SK-N-SH (cell line): ENCODE measurements at regions not wholly inside any gene's neighbourhood (a gene's known extent, or its start where the extent isn't known, plus 50 kb on each side); places are given as distances from the start of the nearest gene placed in this dataset.

Experiments
- CTCF ChIA-PET: fragments of 300-600, 350-600 bp; formaldehyde crosslinking; extraction: SDS; loops from one replicate; lab custom pipeline; 2021; lab: Yijun Ruan, JAX
- POLR2A ChIA-PET: fragments of 350-600 bp; sonication (Branson Sonifier 250); formaldehyde crosslinking; extraction: SDS; loops from one replicate; lab custom pipeline; 2020; ENCODE audit warnings: antibody characterized with exemption, inconsistent platforms; lab: Yijun Ruan, JAX
- DNase-seq: peaks from one replicate; pipeline ENCODE4 v3.0.0; 2012
- H2AFZ ChIP-seq: fragments of 200-600 bp; sonication (generic); 2 replicates; pipeline ENCODE4 v1.8.1; 2016; ENCODE audit warnings: antibody characterized with exemption, mild to moderate bottlenecking, low read depth
- H3F3A ChIP-seq: fragments of 200-600 bp; sonication (generic); replicated peaks from 2 replicates; pipeline ENCODE3; 2016; ENCODE audit warnings: antibody characterized with exemption, mild to moderate bottlenecking; ENCODE audit not compliant: insufficient read depth
- H3K27ac ChIP-seq, 2 experiments: fragments of 200-500 bp in 1 of 2; fragments of 200-600 bp in 1 of 2; sonication (Bioruptor generic) in 1 of 2; sonication (generic), shearing (Covaris generic) in 1 of 2; 2 replicates each; pipeline versions ENCODE4 v1.5.1 to v1.6.1; 2014 to 2016; ENCODE audit warnings: low read depth in 2 of 2, inconsistent platforms in 1 of 2, low read length in 1 of 2, mild to moderate bottlenecking in 1 of 2, mixed read lengths in 1 of 2
- H3K27me3 ChIP-seq: fragments of 200-600 bp; sonication (generic), shearing (Covaris generic); 2 replicates; pipeline ENCODE4 v1.6.1; 2016; ENCODE audit warnings: mixed run types; ENCODE audit not compliant: insufficient read depth
- H3K36me3 ChIP-seq, 2 experiments: fragments of 200-500 bp in 1 of 2; fragments of 200-600 bp in 1 of 2; sonication (Bioruptor generic) in 1 of 2; sonication (generic) in 1 of 2; replicated peaks in 1 of 2; 2 replicates each; pipeline versions ENCODE3 to v1.5.1; 2014 to 2016; ENCODE audit warnings: low read length in 1 of 2, mild to moderate bottlenecking in 1 of 2; ENCODE audit not compliant: insufficient read depth in 2 of 2, control insufficient read depth in 1 of 2
- H3K4me1 ChIP-seq, 2 experiments: fragments of 200-500 bp in 1 of 2; fragments of 200-600 bp in 1 of 2; sonication (Bioruptor generic) in 1 of 2; sonication (generic), shearing (Covaris generic) in 1 of 2; 2 replicates each; pipeline versions ENCODE4 v1.5.1 to v1.6.1; 2014 to 2016; ENCODE audit warnings: low read depth in 1 of 2, low read length in 1 of 2, mixed run types in 1 of 2; ENCODE audit not compliant: insufficient read depth in 2 of 2, control insufficient read depth in 1 of 2
- H3K4me2 ChIP-seq: fragments of 200-600 bp; sonication (generic), shearing (Covaris generic); 2 replicates; pipeline ENCODE4 v1.6.1; 2017; ENCODE audit warnings: mixed run types
- H3K4me3 ChIP-seq, 2 experiments: fragments of 200-500 bp in 1 of 2; fragments of 200-600 bp in 1 of 2; sonication (Bioruptor generic) in 1 of 2; sonication (generic), shearing (Covaris generic) in 1 of 2; 2 replicates each; pipeline versions ENCODE4 v1.5.1 to v1.8.1; 2014 to 2016; ENCODE audit warnings: low read depth in 2 of 2, inconsistent platforms in 1 of 2, low read length in 1 of 2, mild to moderate bottlenecking in 1 of 2, mixed read lengths in 1 of 2, moderate library complexity in 1 of 2
- H3K79me2 ChIP-seq: fragments of 200-600 bp; sonication (generic); 2 replicates; pipeline ENCODE4 v1.8.1; 2017; ENCODE audit warnings: mild to moderate bottlenecking; ENCODE audit not compliant: insufficient read depth
- H3K9ac ChIP-seq: fragments of 200-600 bp; sonication (generic); 2 replicates; pipeline ENCODE4 v1.6.1; 2017; ENCODE audit warnings: mixed run types
- H3K9me2 ChIP-seq: fragments of 200-600 bp; sonication (generic); 2 replicates; pipeline ENCODE4 v1.6.1; 2017; ENCODE audit warnings: mixed run types
- H3K9me3 ChIP-seq: fragments of 200-600 bp; sonication (generic); 2 replicates; pipeline ENCODE4 v1.6.1; 2017; ENCODE audit warnings: mixed run types, mild to moderate bottlenecking, moderate library complexity
- H4K20me1 ChIP-seq: fragments of 200-600 bp; sonication (generic); 2 replicates; pipeline ENCODE4 v1.6.1; 2017; ENCODE audit warnings: mild to moderate bottlenecking, mixed run types; ENCODE audit not compliant: insufficient read depth
- CHD2 ChIP-seq: fragments of 150-350 bp; IDR thresholded peaks from 2 replicates; pipeline ENCODE4 v1.6.1; 2018; ENCODE audit warnings: low read length; ENCODE audit not compliant: partially characterized antibody
- EP300 ChIP-seq, 2 experiments: IDR thresholded peaks; 2 replicates each; pipeline versions ENCODE4 v1.4.0 to v1.6.1; 2012; ENCODE audit warnings: borderline replicate concordance in 1 of 2, low read depth in 1 of 2, low read length in 1 of 2
- FOXJ3 ChIP-seq: sonication (generic); formaldehyde crosslinking; IDR thresholded peaks from 2 replicates; pipeline ENCODE4 v1.5.1; 2020; ENCODE audit warnings: mild to moderate bottlenecking, missing genetic modification reagents
- GATA2 ChIP-seq: sonication (generic); formaldehyde crosslinking; IDR thresholded peaks from 2 replicates; pipeline ENCODE4 v1.5.0; 2020; ENCODE audit warnings: mild to moderate bottlenecking, missing genetic modification reagents
- NFIC ChIP-seq: IDR thresholded peaks from 2 replicates; pipeline ENCODE4 v1.4.0; 2012; ENCODE audit warnings: borderline replicate concordance
- PBX3 ChIP-seq: IDR thresholded peaks from 2 replicates; pipeline ENCODE4; 2012
- POLR2AphosphoS5 ChIP-seq: IDR thresholded peaks from 2 replicates; pipeline ENCODE4 v1.6.1; 2012; ENCODE audit warnings: low read depth, low read length
- RAD21 ChIP-seq: IDR thresholded peaks from 2 replicates; pipeline ENCODE4 v1.6.1; 2012; ENCODE audit warnings: mild to moderate bottlenecking, low read length
- RCOR1 ChIP-seq: fragments of 150-350 bp; IDR thresholded peaks from 2 replicates; pipeline ENCODE4 v1.6.1; 2017; ENCODE audit warnings: antibody characterized with exemption, low read length
- RFX5 ChIP-seq: IDR thresholded peaks from 2 replicates; pipeline ENCODE4 v1.6.1; 2012; ENCODE audit warnings: mild to moderate bottlenecking, improper control_type of control experiment, low read length
- RXRA ChIP-seq: IDR thresholded peaks from 2 replicates; pipeline ENCODE4 v1.4.0; 2012; ENCODE audit warnings: low read depth, mild to moderate bottlenecking, borderline replicate concordance
- SMC3 ChIP-seq: IDR thresholded peaks from 2 replicates; pipeline ENCODE4 v1.6.1; 2012; ENCODE audit warnings: low read depth, low read length, improper control_type of control experiment
- TCF12 ChIP-seq: IDR thresholded peaks from 2 replicates; pipeline ENCODE4 v1.4.0; 2012
- WGBS: methylation state at CpG from one replicate; pipeline ENCODE4 v1.1.6; 2017; ENCODE audit warnings: low lambda C conversion rate; 5-methylcytosine and 5-hydroxymethylcytosine counted together
- TF ChIP-seq, protein P1 (sequence below): IDR thresholded peaks from 2 replicates; pipeline ENCODE4 v1.4.0; 2012; ENCODE audit warnings: low read depth, borderline replicate concordance

- Histone ChIP-seq H3K27ac (no peak overlapping the region), H3K36me3 (no peaks in the 10 kb centered on the region), H3K9ac (no peak overlapping the region), H3K9me3 (no peaks in the 10 kb centered on the region), H3K79me2 (no peaks in the 10 kb centered on the region), H3K4me1 (peaks cover 0 to 18% of the 10 kb centered on the region in 2 experiments; a peak in 2 of 4 replicates), H3F3A (no peaks in the 10 kb centered on the region), H3K27me3 (no peaks in the 10 kb centered on the region), H3K9me2 (no peaks in the 10 kb centered on the region), H3K4me2 (no peak overlapping the region), H2AFZ (no peak overlapping the region), H3K4me3 (no peak overlapping the region), H4K20me1 (no peaks in the 10 kb centered on the region)
- 10% methylated on average over 3 of the region's 3 CpGs for WGBS
- POLR2A ChIA-PET, result no interaction called here
- DNase-seq, result no peak
- CTCF ChIA-PET, result interaction anchor here (1.0 kb wide), 1 partner anchor 9 kb away, joined by 5 read pairs; no protein-coding TSS in a partner anchor
- TF ChIP-seq POLR2AphosphoS5 (no peak), RXRA (no peak), RAD21 (0 out of 2 replicates have a peak, but pooled peaks have one; percentile 17)
- TF ChIP-seq, all 33 proteins: peak for 1
These were observed 243.8 kb downstream of the DNAJB9 start for GRCh38 chr7:108813251-108814014.

GRCh38 chr7:108815815-108816214, 246.1 kb downstream of the DNAJB9 start:
- Histone ChIP-seq H3K79me2 (no peaks in the 10 kb centered on the region), H4K20me1 (no peaks in the 10 kb centered on the region), H3K9me3 (no peaks in the 10 kb centered on the region), H3K9ac (no peak overlapping the region), H3K27ac (no peak overlapping the region), H2AFZ (no peak overlapping the region), H3K4me1 (peaks cover 0 to 24% of the 10 kb centered on the region in 2 experiments; a peak in 2 of 4 replicates), H3K9me2 (no peaks in the 10 kb centered on the region), H3K36me3 (no peaks in the 10 kb centered on the region), H3K27me3 (no peaks in the 10 kb centered on the region), H3K4me2 (no peak overlapping the region), H3F3A (no peaks in the 10 kb centered on the region), H3K4me3 (no peak overlapping the region)
- WGBS, result 13% methylated on average over 2 of the region's 2 CpGs
- CTCF ChIA-PET, result interaction anchor here (0.6 to 4.5 kb wide), 13 partner anchors 9 to 647 kb away, joined by 3 to 20 read pairs (median 3); no protein-coding TSS in a partner anchor
- DNase-seq, result peak; percentile 60
- POLR2A ChIA-PET, result no interaction called here
- no peak for TF ChIP-seq NFIC
- peak; percentile 69 for TF ChIP-seq TCF12
- peak in 1 of 2 experiments; percentile 99; a peak in 2 of 4 replicates for TF ChIP-seq EP300 (IDR thresholded peaks at IDR 0.05; ENCODE audit: borderline replicate concordance in 1 of 2, low read depth in 1 of 2, low read length in 1 of 2)
- peak; percentile 97 for TF ChIP-seq FOXJ3 (CRISPR knock-in tag)
- TF ChIP-seq CHD2, result peak; percentile 90
- TF ChIP-seq, protein P1, sequence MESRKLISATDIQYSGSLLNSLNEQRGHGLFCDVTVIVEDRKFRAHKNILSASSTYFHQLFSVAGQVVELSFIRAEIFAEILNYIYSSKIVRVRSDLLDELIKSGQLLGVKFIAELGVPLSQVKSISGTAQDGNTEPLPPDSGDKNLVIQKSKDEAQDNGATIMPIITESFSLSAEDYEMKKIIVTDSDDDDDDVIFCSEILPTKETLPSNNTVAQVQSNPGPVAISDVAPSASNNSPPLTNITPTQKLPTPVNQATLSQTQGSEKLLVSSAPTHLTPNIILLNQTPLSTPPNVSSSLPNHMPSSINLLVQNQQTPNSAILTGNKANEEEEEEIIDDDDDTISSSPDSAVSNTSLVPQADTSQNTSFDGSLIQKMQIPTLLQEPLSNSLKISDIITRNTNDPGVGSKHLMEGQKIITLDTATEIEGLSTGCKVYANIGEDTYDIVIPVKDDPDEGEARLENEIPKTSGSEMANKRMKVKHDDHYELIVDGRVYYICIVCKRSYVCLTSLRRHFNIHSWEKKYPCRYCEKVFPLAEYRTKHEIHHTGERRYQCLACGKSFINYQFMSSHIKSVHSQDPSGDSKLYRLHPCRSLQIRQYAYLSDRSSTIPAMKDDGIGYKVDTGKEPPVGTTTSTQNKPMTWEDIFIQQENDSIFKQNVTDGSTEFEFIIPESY, result no peak
- TF ChIP-seq RAD21, result peak; percentile 43
- peak; percentile 100 for TF ChIP-seq GATA2 (CRISPR knock-in tag)
- peak; percentile 24; the same call in 1 of the 2 replicates for TF ChIP-seq PBX3
- peak; percentile 100 for TF ChIP-seq RCOR1
- peak; percentile 31; the same call in 1 of the 2 replicates for TF ChIP-seq POLR2AphosphoS5
- TF ChIP-seq SMC3, result peak; percentile 24; the same call in 1 of the 2 replicates
- no peak for TF ChIP-seq RFX5
